ENCODE measurements at regions not wholly inside any gene's neighbourhood (a gene's known extent, or its start where the extent isn't known, plus 50 kb on each side); places are given as distances from the start of the nearest gene placed in this dataset.

DNA sequence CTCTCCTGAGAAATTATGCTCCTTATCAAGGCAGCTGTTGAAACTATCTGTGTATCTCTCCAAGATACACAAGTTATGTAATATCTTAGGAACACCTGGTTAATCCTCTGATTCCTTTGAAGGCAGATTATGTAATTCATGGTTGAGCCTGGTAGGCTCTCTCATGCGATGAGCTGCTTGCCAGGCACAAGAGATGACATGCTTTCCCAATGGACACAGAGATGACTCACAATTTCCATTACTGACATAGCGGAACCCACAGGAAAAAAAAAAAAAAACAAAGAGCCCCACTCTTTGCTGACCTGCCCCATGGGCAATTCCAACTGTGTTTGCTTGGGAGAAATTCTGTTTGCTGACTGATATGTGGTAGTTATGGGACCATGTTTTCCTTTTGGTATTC lies 736.4 kb upstream of the PHF14 start:
- no peak for TF ChIP-seq GATA3 (IDR thresholded peaks at IDR 0.05; ENCODE audit: low read depth, low read length)
- no peak for TF ChIP-seq GATA2 (IDR thresholded peaks at IDR 0.05; ENCODE audit: low read depth, low read length)
